T-helper 2 cell treated with Interferon-gamma antibody and Interleukin-4, amounts not matched to agents 5 μg/mL and 100 μg/mL, for 36 hours (primary cell): ENCODE measurements at regions not wholly inside any gene's neighbourhood (a gene's known extent, or its start where the extent isn't known, plus 50 kb on each side); places are given as distances from the start of the nearest gene placed in this dataset.
"Not testable (repeated sequence)": the region's sequence is repeated elsewhere in the genome, so short reads cannot be mapped to it uniquely, and the experiment has no call there.

Experiments
- DNase-seq: peaks from one replicate; pipeline ENCODE4 v3.0.0; 2021; ENCODE audit warnings: low spot score
- H3K27ac Mint-ChIP-seq: one replicate; pipeline ENCODE4 v1.8.0; 2021; ENCODE audit warnings: mild to moderate bottlenecking, mixed read lengths
- H3K27me3 Mint-ChIP-seq: one replicate; pipeline ENCODE4 v1.8.0; 2021; ENCODE audit warnings: low read depth, mixed read lengths
- H3K36me3 Mint-ChIP-seq: one replicate; pipeline ENCODE4 v1.8.0; 2021; ENCODE audit warnings: low read depth, mixed read lengths
- H3K4me1 Mint-ChIP-seq: one replicate; pipeline ENCODE4 v1.8.0; 2021; ENCODE audit warnings: low read depth, mixed read lengths
- H3K4me3 Mint-ChIP-seq: one replicate; pipeline ENCODE4 v1.8.0; 2022; ENCODE audit warnings: mild to moderate bottlenecking, moderate library complexity, mixed read lengths
- H3K9me3 Mint-ChIP-seq: one replicate; pipeline ENCODE4 v1.8.0; 2021; ENCODE audit warnings: mixed read lengths

- Mint-ChIP-seq H3K4me3 (no peak overlapping the region), H3K4me1 (peaks cover 8% of the 10 kb centered on the region), H3K27ac (no peak overlapping the region)
Observed at GRCh38 chr5:69000216-69000919, 93.4 kb upstream of the SLC30A5 start.

GRCh38 chr5:69000949-69001348 is 92.9 kb upstream of the SLC30A5 start:
- Mint-ChIP-seq H3K27me3 (peaks cover 7% of the 10 kb centered on the region), H3K27ac (no peak overlapping the region), H3K36me3 (no peaks in the 10 kb centered on the region), H3K4me1 (peaks cover 3% of the 10 kb centered on the region), H3K9me3 (no peaks in the 10 kb centered on the region), H3K4me3 (no peak overlapping the region)
- no peak for DNase-seq

More at GRCh38 chr5:69000216-69000919, 93.4 kb upstream of the SLC30A5 start:
- no peaks in the 10 kb centered on the region for H3K36me3 Mint-ChIP-seq
- no peaks in the 10 kb centered on the region for H3K9me3 Mint-ChIP-seq
- no peak for DNase-seq
- H3K27me3 Mint-ChIP-seq: peaks cover 7% of the 10 kb centered on the region

GRCh38 chr5:69001627-69002026 is 92.2 kb upstream of the SLC30A5 start:
- no peak overlapping the region for H3K27ac Mint-ChIP-seq

GRCh38 chr5:69004127-69004526 is 89.7 kb upstream of the SLC30A5 start:
- Mint-ChIP-seq H3K4me1 (no peaks in the 10 kb centered on the region), H3K9me3 (no peaks in the 10 kb centered on the region), H3K36me3 (no peaks in the 10 kb centered on the region)

More at GRCh38 chr5:69001627-69002026, 92.2 kb upstream of the SLC30A5 start:
- Mint-ChIP-seq H3K27me3 (peaks cover 7% of the 10 kb centered on the region), H3K4me3 (no peak overlapping the region), H3K36me3 (no peaks in the 10 kb centered on the region), H3K9me3 (no peaks in the 10 kb centered on the region), H3K4me1 (no peaks in the 10 kb centered on the region)
- no peak for DNase-seq

GRCh38 chr5:69004676-69005075 is 89.1 kb upstream of the SLC30A5 start:
- no peaks in the 10 kb centered on the region for H3K36me3 Mint-ChIP-seq
- no peaks in the 10 kb centered on the region for H3K4me1 Mint-ChIP-seq
- no peak overlapping the region for H3K27ac Mint-ChIP-seq
- H3K4me3 Mint-ChIP-seq: no peak overlapping the region
- peaks cover 22% of the 10 kb centered on the region for H3K27me3 Mint-ChIP-seq
- H3K9me3 Mint-ChIP-seq: no peaks in the 10 kb centered on the region
- DNase-seq: no peak

More at GRCh38 chr5:69004127-69004526, 89.7 kb upstream of the SLC30A5 start:
- Mint-ChIP-seq H3K27me3 (peaks cover 22% of the 10 kb centered on the region), H3K27ac (no peak overlapping the region), H3K4me3 (no peak overlapping the region)
- no peak for DNase-seq

GRCh38 chr5:69006030-69006429 is 87.8 kb upstream of the SLC30A5 start:
- Mint-ChIP-seq H3K36me3 (no peaks in the 10 kb centered on the region), H3K4me1 (no peaks in the 10 kb centered on the region), H3K27me3 (peaks cover 33% of the 10 kb centered on the region), H3K27ac (no peak overlapping the region), H3K9me3 (no peaks in the 10 kb centered on the region), H3K4me3 (no peak overlapping the region)
- no peak for DNase-seq

- no peak for DNase-seq
- Mint-ChIP-seq H3K4me1 (no peaks in the 10 kb centered on the region), H3K27ac (no peak overlapping the region), H3K9me3 (no peaks in the 10 kb centered on the region), H3K27me3 (peaks cover 33% of the 10 kb centered on the region), H3K4me3 (no peak overlapping the region), H3K36me3 (no peaks in the 10 kb centered on the region)
Observed at GRCh38 chr5:69007163-69007562, 86.7 kb upstream of the SLC30A5 start.

- peak; percentile 47 for DNase-seq
- Mint-ChIP-seq H3K27ac (no peak overlapping the region), H3K4me3 (no peak overlapping the region), H3K27me3 (peaks cover 33% of the 10 kb centered on the region), H3K4me1 (no peaks in the 10 kb centered on the region), H3K9me3 (no peaks in the 10 kb centered on the region), H3K36me3 (no peaks in the 10 kb centered on the region)
Observed at GRCh38 chr5:69007726-69008368, 86.0 kb upstream of the SLC30A5 start.

GRCh38 chr5:69010476-69010875 is 83.3 kb upstream of the SLC30A5 start:
- no peak for DNase-seq
- Mint-ChIP-seq H3K27me3 (peaks cover 42% of the 10 kb centered on the region), H3K4me3 (no peak overlapping the region), H3K36me3 (no peaks in the 10 kb centered on the region), H3K9me3 (no peaks in the 10 kb centered on the region), H3K27ac (no peak overlapping the region), H3K4me1 (no peaks in the 10 kb centered on the region)

- no peak overlapping the region for H3K27ac Mint-ChIP-seq
Observed at GRCh38 chr5:69011910-69012309, 81.9 kb upstream of the SLC30A5 start.

GRCh38 chr5:69013481-69013880 is 80.3 kb upstream of the SLC30A5 start:
- no peak overlapping the region for H3K4me3 Mint-ChIP-seq
- no peaks in the 10 kb centered on the region for H3K9me3 Mint-ChIP-seq
- DNase-seq: no peak
- no peaks in the 10 kb centered on the region for H3K4me1 Mint-ChIP-seq
- H3K27me3 Mint-ChIP-seq: peaks cover 35% of the 10 kb centered on the region
- H3K27ac Mint-ChIP-seq: no peak overlapping the region
- H3K36me3 Mint-ChIP-seq: no peaks in the 10 kb centered on the region

More at GRCh38 chr5:69011910-69012309, 81.9 kb upstream of the SLC30A5 start:
- no peak for DNase-seq
- Mint-ChIP-seq H3K36me3 (no peaks in the 10 kb centered on the region), H3K4me3 (no peak overlapping the region), H3K4me1 (no peaks in the 10 kb centered on the region), H3K27me3 (peaks cover 44% of the 10 kb centered on the region), H3K9me3 (no peaks in the 10 kb centered on the region)

GRCh38 chr5:69014007-69014406 is 79.8 kb upstream of the SLC30A5 start:
- H3K27ac Mint-ChIP-seq, H3K36me3 Mint-ChIP-seq: not testable (repeated sequence)

GRCh38 chr5:69019668-69020375 is 74.0 kb upstream of the SLC30A5 start:
- Mint-ChIP-seq H3K4me3 (no peak overlapping the region), H3K27ac (no peak overlapping the region), H3K27me3 (peaks cover 21% of the 10 kb centered on the region), H3K9me3 (no peaks in the 10 kb centered on the region), H3K4me1 (peaks cover 2% of the 10 kb centered on the region), H3K36me3 (no peaks in the 10 kb centered on the region)
- no peak for DNase-seq

More at GRCh38 chr5:69014007-69014406, 79.8 kb upstream of the SLC30A5 start:
- H3K27me3 Mint-ChIP-seq: peaks cover 34% of the 10 kb centered on the region
- not testable (repeated sequence) for H3K4me3 Mint-ChIP-seq, DNase-seq, H3K4me1 Mint-ChIP-seq, H3K9me3 Mint-ChIP-seq

- Mint-ChIP-seq H3K4me1 (peaks cover 2% of the 10 kb centered on the region), H3K4me3 (no peak overlapping the region), H3K27ac (no peak overlapping the region), H3K9me3 (no peaks in the 10 kb centered on the region), H3K36me3 (no peaks in the 10 kb centered on the region), H3K27me3 (peaks cover 29% of the 10 kb centered on the region)
- peak; percentile 17 for DNase-seq
Observed at GRCh38 chr5:69024241-69024651, 69.6 kb upstream of the SLC30A5 start.
